ENCODE measurements at regions not wholly inside any gene's neighbourhood (a gene's known extent, or its start where the extent isn't known, plus 50 kb on each side); places are given as distances from the start of the nearest gene placed in this dataset.

DNA sequence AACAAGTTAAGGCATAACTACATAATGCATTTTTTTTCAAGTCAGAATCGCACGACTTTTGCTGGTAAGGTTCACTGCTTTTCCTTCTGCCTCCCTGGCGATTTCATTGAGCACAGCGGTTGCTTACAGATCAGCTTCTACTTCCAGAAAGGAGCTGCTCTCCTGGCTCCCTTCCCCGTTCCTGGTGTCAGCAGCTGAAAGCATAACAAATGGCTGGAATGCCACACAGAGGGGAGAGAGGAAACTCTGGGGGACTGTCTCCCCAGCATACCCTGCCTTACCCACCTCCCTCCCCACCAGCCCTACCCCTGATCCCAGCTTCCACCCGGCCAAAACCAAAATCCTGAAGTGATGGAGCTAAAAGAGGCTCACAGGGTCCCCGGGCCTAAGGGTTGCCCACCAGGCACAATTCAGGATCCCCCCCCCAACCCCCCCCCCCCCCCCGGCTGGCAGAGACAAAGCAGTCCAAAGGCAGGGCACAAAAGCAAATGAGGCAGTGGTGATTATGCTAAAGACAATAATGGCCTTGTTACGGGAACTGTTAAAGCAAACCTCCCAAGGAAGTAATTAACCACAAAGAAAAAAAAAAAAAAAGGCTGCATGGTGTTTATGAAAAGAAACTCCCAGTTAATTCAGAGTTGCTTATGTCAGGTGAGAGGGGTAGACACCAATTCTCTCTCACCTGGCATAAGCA is 126.1 kb upstream of the WWC1 start:
- ATAC-seq (no peak), DNase-seq (no peak)
- Histone ChIP-seq H3K4me1 (no peaks in the 10 kb centered on the region), H3K27ac (no peak overlapping the region), H3K9me3 (no peaks in the 10 kb centered on the region), H3K4me3 (no peak overlapping the region), H3K27me3 (no peaks in the 10 kb centered on the region), H3K36me3 (no peaks in the 10 kb centered on the region)
- TF ChIP-seq, protein P1, sequence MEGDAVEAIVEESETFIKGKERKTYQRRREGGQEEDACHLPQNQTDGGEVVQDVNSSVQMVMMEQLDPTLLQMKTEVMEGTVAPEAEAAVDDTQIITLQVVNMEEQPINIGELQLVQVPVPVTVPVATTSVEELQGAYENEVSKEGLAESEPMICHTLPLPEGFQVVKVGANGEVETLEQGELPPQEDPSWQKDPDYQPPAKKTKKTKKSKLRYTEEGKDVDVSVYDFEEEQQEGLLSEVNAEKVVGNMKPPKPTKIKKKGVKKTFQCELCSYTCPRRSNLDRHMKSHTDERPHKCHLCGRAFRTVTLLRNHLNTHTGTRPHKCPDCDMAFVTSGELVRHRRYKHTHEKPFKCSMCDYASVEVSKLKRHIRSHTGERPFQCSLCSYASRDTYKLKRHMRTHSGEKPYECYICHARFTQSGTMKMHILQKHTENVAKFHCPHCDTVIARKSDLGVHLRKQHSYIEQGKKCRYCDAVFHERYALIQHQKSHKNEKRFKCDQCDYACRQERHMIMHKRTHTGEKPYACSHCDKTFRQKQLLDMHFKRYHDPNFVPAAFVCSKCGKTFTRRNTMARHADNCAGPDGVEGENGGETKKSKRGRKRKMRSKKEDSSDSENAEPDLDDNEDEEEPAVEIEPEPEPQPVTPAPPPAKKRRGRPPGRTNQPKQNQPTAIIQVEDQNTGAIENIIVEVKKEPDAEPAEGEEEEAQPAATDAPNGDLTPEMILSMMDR (IDR thresholded peaks at IDR 0.05): no peak
- intact Hi-C loops (cut with DNase I): no loop called here

DNA sequence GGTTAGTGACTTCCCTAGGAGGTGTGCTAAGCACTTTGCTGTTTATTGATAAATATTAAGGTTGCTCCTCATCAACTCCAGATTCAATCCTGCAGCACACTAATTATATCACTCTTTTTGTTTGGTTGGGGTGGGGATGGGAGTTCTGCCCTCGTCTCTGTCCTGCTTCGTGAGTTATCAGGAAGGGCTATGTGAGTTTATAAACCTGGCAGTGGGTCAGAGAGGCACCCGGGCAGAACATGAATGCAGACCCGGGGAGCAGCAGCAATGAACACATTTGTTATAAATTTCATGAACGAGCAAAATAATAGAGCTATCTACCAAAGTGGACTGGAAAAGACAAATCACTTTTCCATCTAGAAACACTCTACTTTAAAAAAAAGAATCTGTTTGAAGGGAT is 125.5 kb upstream of the WWC1 start:
- H3K9me3 ChIP-seq: no peaks in the 10 kb centered on the region
- H3K27ac ChIP-seq: no peak overlapping the region
- no peak overlapping the region for H3K4me3 ChIP-seq
- no peak for ATAC-seq
- no peaks in the 10 kb centered on the region for H3K4me1 ChIP-seq
- no peak for DNase-seq
- no peaks in the 10 kb centered on the region for H3K36me3 ChIP-seq
- intact Hi-C loops (cut with DNase I): no loop called here
- TF ChIP-seq, protein P1 (IDR thresholded peaks at IDR 0.05): no peak
- no peaks in the 10 kb centered on the region for H3K27me3 ChIP-seq

DNA sequence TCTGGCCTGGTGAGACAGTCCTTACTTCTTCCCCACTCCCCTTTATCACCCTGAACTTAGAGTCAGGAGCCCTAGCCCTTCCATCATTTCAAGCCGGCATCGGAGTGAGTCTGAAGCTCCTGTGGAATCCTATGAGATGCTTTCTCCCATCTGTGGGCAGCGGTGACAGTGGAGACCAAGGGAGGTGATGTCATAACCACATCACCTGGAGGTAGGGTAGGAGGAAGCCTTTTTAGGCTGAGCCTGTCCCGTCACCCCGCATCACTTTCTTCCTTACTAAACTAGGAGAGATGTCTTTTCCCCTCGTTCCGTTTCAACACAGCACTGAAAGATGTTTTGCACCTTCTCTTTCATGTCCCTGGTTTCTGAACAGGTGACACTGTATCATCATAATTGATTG is 124.1 kb upstream of the WWC1 start:
- intact Hi-C loops (cut with DNase I): no loop called here
- no peak overlapping the region for H3K27ac ChIP-seq

DNA sequence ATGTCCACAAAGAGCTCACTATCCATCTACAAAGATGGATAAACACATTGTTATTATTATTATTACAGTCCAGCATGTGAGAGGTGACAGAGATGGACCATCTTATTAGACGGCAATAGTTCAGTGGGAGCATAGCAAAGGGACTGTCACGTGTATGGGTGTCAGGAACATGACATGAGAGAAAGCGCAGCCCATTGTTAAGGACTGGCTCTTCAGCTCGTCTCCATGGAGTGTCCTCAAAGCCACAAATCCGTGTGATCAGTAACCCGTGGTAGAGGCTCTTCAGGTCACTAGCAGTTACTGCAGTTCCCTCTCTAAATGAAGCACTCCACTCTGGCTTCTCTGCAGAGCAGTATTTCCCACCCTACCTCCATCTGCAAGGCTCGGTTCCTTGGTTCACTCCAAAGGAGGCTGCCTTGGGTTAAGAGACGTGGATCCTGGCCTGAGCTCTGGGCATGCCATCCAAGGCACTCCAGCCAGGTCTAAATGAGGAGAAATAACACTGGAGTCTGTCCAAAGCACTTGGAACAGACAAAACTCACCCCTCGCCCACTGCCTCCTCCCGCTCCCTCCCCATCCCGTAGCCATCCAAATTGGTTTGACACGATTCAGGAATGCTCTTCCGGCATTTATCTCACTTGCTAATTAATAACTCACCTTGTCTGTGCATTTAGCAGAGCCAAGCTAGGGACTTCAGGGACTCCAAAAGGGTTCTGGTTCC is 122.3 kb upstream of the WWC1 start:
- H3K4me3 ChIP-seq: no peak overlapping the region
- no peaks in the 10 kb centered on the region for H3K27me3 ChIP-seq
- no peaks in the 10 kb centered on the region for H3K36me3 ChIP-seq
- H3K27ac ChIP-seq: no peak overlapping the region
- H3K9me3 ChIP-seq: no peaks in the 10 kb centered on the region
- DNase-seq: no peak
- no peaks in the 10 kb centered on the region for H3K4me1 ChIP-seq
- TF ChIP-seq, protein P1 (IDR thresholded peaks at IDR 0.05): no peak
- no peak for ATAC-seq
- intact Hi-C loops (cut with DNase I): no loop called here

More for the DNA sequence above, 124.1 kb upstream of the WWC1 start:
- Histone ChIP-seq H3K9me3 (no peaks in the 10 kb centered on the region), H3K4me3 (no peak overlapping the region), H3K4me1 (no peaks in the 10 kb centered on the region), H3K27me3 (no peaks in the 10 kb centered on the region), H3K36me3 (no peaks in the 10 kb centered on the region)
- no peak for ATAC-seq
- TF ChIP-seq, protein P1 (IDR thresholded peaks at IDR 0.05): no peak
- DNase-seq: no peak

DNA sequence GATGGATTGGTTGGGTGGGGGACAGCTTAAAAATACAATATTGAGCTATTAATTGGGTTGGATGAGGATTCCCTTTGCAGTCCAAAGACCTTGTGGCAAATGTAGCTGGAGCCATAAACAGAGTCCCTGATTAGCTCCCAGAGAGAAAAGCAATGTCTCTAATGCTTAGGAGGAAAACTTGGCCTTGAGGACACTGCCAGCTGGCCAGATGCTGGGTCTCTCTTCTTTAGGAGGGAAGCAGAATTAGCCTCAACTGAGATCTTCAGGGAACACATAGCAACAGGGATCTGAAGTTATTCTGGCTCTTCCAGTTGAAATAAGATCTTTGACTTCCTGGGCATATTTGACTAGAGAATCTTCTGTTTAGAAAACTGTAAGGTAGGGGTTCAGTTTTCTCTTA is 121.7 kb upstream of the WWC1 start:
- no peaks in the 10 kb centered on the region for H3K27me3 ChIP-seq
- intact Hi-C loops (cut with DNase I): no loop called here
- H3K4me1 ChIP-seq: no peaks in the 10 kb centered on the region

More for the DNA sequence above, 121.7 kb upstream of the WWC1 start:
- H3K9me3 ChIP-seq: no peaks in the 10 kb centered on the region
- H3K4me3 ChIP-seq: no peak overlapping the region
- no peaks in the 10 kb centered on the region for H3K36me3 ChIP-seq
- H3K27ac ChIP-seq: no peak overlapping the region
- TF ChIP-seq, protein P1 (IDR thresholded peaks at IDR 0.05): no peak
- DNase-seq (no peak), ATAC-seq (no peak)

Measured in upper lobe of right lung (tissue), 1 donor.